ENCODE measurements at regions not wholly inside any gene's neighbourhood (a gene's known extent, or its start where the extent isn't known, plus 50 kb on each side); places are given as distances from the start of the nearest gene placed in this dataset.

DNA sequence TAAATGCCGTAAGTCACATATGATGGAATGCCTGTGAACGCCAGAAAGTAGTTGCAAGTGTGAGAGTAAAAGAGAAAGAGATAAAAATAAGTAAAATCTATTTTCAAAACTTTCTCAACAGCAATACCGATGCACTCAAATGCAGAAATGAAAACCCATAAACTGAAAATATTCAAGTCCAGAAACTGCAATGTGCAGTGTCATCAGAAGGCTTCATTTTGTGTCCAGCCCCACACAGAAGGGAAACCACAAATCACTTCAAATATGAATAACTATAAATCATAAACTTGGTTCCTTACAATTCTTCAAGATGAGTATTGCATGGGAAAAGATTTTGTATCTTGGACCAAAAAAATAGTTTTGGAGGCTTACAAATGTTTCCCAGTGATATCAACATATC, 375.2 kb upstream of the ANO5 start:
- Mint-ChIP-seq H3K4me3 (ENCODE audit: unreplicated experiment) (no peak overlapping the region), H3K36me3 (ENCODE audit: insufficient read depth, unreplicated experiment) (no peaks in the 10 kb centered on the region), H3K27ac (ENCODE audit: unreplicated experiment) (no peak overlapping the region), H3K4me1 (ENCODE audit: low read depth, unreplicated experiment) (no peaks in the 10 kb centered on the region), H3K27me3 (ENCODE audit: insufficient read depth, unreplicated experiment) (no peaks in the 10 kb centered on the region), H3K9me3 (ENCODE audit: unreplicated experiment) (no peaks in the 10 kb centered on the region)
- Histone ChIP-seq H3K4me3 (ENCODE audit: low read depth, low read length) (no peak overlapping the region), H3K4me1 (no peaks in the 10 kb centered on the region), H3K27me3 (replicated peaks; ENCODE audit: control insufficient read depth, insufficient read depth, low read length) (no peaks in the 10 kb centered on the region), H3K36me3 (ENCODE audit: control insufficient read depth, insufficient read depth, low read length) (no peaks in the 10 kb centered on the region), H3K9me3 (no peaks in the 10 kb centered on the region)
- intact Hi-C loops (cut with micrococcal nuclease; ENCODE audit: unreplicated experiment), result no loop called here
- TF ChIP-seq, protein P1, sequence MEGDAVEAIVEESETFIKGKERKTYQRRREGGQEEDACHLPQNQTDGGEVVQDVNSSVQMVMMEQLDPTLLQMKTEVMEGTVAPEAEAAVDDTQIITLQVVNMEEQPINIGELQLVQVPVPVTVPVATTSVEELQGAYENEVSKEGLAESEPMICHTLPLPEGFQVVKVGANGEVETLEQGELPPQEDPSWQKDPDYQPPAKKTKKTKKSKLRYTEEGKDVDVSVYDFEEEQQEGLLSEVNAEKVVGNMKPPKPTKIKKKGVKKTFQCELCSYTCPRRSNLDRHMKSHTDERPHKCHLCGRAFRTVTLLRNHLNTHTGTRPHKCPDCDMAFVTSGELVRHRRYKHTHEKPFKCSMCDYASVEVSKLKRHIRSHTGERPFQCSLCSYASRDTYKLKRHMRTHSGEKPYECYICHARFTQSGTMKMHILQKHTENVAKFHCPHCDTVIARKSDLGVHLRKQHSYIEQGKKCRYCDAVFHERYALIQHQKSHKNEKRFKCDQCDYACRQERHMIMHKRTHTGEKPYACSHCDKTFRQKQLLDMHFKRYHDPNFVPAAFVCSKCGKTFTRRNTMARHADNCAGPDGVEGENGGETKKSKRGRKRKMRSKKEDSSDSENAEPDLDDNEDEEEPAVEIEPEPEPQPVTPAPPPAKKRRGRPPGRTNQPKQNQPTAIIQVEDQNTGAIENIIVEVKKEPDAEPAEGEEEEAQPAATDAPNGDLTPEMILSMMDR (IDR thresholded peaks at IDR 0.05; ENCODE audit: insufficient read depth in 1 of 2, low read depth in 1 of 2, low read length in 1 of 2, severe bottlenecking in 1 of 2, unreplicated experiment in 1 of 2), result no peak
- DNase-seq, result no peak
- no TSS peak for BruUV-seq (replicated peaks)
- ChIA-PET CTCF (no interaction called here), POLR2A (no interaction called here)

DNA sequence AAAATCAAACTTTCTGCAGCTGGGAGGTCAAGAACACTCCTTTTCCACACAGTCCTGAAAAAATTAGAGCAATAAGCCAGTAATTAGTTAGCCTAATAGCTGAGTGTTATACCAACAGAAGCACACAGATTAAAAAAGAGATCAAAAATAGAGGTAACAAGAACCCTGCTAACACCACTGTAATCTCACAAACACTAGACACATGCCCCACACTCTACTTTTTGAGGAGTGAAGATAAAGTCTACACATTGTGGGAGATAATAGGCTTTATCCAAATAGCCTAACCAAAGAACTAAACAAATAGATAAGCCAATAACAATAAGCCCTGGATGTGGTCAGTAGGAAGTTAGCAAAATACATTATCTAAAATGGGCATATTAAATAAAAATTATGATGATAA, 372.7 kb upstream of the ANO5 start:
- no peaks in the 10 kb centered on the region for H3K27me3 ChIP-seq (replicated peaks; ENCODE audit: control insufficient read depth, insufficient read depth, low read length)
- Mint-ChIP-seq H3K36me3 (ENCODE audit: insufficient read depth, unreplicated experiment) (no peaks in the 10 kb centered on the region), H3K27ac (ENCODE audit: unreplicated experiment) (no peak overlapping the region), H3K4me3 (ENCODE audit: unreplicated experiment) (no peak overlapping the region), H3K9me3 (ENCODE audit: unreplicated experiment) (no peaks in the 10 kb centered on the region), H3K27me3 (ENCODE audit: insufficient read depth, unreplicated experiment) (no peaks in the 10 kb centered on the region), H3K4me1 (ENCODE audit: low read depth, unreplicated experiment) (no peaks in the 10 kb centered on the region)
- CTCF ChIA-PET, result no interaction called here
- intact Hi-C loops (cut with micrococcal nuclease; ENCODE audit: unreplicated experiment), result no loop called here
- H3K9me3 ChIP-seq, result no peaks in the 10 kb centered on the region
- POLR2A ChIA-PET, result no interaction called here
- no peaks in the 10 kb centered on the region for H3K4me1 ChIP-seq
- TF ChIP-seq, protein P1 (IDR thresholded peaks at IDR 0.05; ENCODE audit: insufficient read depth in 1 of 2, low read depth in 1 of 2, low read length in 1 of 2, severe bottlenecking in 1 of 2, unreplicated experiment in 1 of 2), result no peak
- DNase-seq, result no peak
- no TSS peak for BruUV-seq (replicated peaks)
- H3K36me3 ChIP-seq (ENCODE audit: control insufficient read depth, insufficient read depth, low read length), result no peaks in the 10 kb centered on the region
- no peak overlapping the region for H3K4me3 ChIP-seq (ENCODE audit: low read depth, low read length)

DNA sequence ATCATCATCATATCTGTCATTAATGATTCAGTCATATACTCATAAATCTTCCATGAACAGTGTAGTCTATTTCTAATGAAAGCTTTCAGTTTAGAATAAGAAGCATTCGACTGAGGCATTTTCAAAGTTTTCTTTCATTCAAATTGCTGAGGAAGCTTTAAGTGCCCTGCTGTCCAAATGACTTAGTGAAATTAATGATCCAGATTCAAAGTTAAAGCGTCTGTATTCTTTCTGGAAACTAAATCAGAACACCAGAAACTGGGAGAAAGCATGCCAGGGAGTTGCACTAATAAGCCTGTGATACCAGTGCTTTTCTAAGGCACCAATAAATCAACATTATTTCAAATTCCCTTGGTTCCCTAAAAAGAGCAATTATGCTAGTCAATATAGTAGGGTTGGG, 367.8 kb upstream of the ANO5 start:
- Histone ChIP-seq H3K36me3 (ENCODE audit: control insufficient read depth, insufficient read depth, low read length) (no peaks in the 10 kb centered on the region), H3K9me3 (no peaks in the 10 kb centered on the region), H3K4me1 (no peaks in the 10 kb centered on the region), H3K27me3 (replicated peaks; ENCODE audit: control insufficient read depth, insufficient read depth, low read length) (no peaks in the 10 kb centered on the region), H3K4me3 (ENCODE audit: low read depth, low read length) (no peak overlapping the region)
- ChIA-PET POLR2A (no interaction called here), CTCF (no interaction called here)
- Mint-ChIP-seq H3K4me3 (ENCODE audit: unreplicated experiment) (no peak overlapping the region), H3K4me1 (ENCODE audit: low read depth, unreplicated experiment) (no peaks in the 10 kb centered on the region), H3K27ac (ENCODE audit: unreplicated experiment) (no peak overlapping the region), H3K36me3 (ENCODE audit: insufficient read depth, unreplicated experiment) (no peaks in the 10 kb centered on the region), H3K9me3 (ENCODE audit: unreplicated experiment) (no peaks in the 10 kb centered on the region), H3K27me3 (ENCODE audit: insufficient read depth, unreplicated experiment) (no peaks in the 10 kb centered on the region)
- DNase-seq, result no peak
- intact Hi-C loops (cut with micrococcal nuclease; ENCODE audit: unreplicated experiment), result no loop called here
- BruUV-seq (replicated peaks), result no TSS peak
- TF ChIP-seq, protein P1 (IDR thresholded peaks at IDR 0.05; ENCODE audit: insufficient read depth in 1 of 2, low read depth in 1 of 2, low read length in 1 of 2, severe bottlenecking in 1 of 2, unreplicated experiment in 1 of 2), result no peak

Measured in Caco-2 (cell line).